ENCODE measurements at regions not wholly inside any gene's neighbourhood (a gene's known extent, or its start where the extent isn't known, plus 50 kb on each side); places are given as distances from the start of the nearest gene placed in this dataset.

DNA sequence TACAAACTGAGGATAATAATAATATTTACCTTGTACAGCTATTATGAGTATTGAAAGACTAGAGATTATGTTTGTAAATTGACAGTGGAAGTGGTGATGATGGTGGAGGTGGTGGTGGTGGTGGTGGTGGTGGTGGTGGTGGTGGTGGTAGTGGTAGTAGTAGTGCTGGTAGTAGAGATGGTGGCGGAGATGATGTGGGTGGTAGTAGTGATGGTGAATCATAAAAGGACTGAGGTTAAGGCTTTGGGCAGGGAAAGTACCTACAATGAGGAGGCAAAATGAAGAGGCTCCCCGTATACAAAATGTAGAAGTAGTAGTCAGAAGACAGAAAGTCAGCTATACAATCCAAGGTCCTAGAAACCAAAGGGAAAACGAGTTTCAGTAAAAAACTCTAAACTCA, 214.1 kb downstream of the BCOR start:
- Histone ChIP-seq H3K9me3 (ENCODE audit: low read depth) (no peaks in the 10 kb centered on the region), H3K27me3 (no peaks in the 10 kb centered on the region), H3K4me3 (no peak overlapping the region), H3K36me3 (no peaks in the 10 kb centered on the region), H3K4me1 (ENCODE audit: low read depth) (peaks cover 10% of the 10 kb centered on the region), H3K27ac (no peak overlapping the region)
- TF ChIP-seq, protein P1, sequence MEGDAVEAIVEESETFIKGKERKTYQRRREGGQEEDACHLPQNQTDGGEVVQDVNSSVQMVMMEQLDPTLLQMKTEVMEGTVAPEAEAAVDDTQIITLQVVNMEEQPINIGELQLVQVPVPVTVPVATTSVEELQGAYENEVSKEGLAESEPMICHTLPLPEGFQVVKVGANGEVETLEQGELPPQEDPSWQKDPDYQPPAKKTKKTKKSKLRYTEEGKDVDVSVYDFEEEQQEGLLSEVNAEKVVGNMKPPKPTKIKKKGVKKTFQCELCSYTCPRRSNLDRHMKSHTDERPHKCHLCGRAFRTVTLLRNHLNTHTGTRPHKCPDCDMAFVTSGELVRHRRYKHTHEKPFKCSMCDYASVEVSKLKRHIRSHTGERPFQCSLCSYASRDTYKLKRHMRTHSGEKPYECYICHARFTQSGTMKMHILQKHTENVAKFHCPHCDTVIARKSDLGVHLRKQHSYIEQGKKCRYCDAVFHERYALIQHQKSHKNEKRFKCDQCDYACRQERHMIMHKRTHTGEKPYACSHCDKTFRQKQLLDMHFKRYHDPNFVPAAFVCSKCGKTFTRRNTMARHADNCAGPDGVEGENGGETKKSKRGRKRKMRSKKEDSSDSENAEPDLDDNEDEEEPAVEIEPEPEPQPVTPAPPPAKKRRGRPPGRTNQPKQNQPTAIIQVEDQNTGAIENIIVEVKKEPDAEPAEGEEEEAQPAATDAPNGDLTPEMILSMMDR (IDR thresholded peaks at IDR 0.05; ENCODE audit: low read depth, low read length) = no peak
- DNase-seq (ENCODE audit: low read depth in 1 of 2, low spot score in 1 of 2) = no peak

DNA sequence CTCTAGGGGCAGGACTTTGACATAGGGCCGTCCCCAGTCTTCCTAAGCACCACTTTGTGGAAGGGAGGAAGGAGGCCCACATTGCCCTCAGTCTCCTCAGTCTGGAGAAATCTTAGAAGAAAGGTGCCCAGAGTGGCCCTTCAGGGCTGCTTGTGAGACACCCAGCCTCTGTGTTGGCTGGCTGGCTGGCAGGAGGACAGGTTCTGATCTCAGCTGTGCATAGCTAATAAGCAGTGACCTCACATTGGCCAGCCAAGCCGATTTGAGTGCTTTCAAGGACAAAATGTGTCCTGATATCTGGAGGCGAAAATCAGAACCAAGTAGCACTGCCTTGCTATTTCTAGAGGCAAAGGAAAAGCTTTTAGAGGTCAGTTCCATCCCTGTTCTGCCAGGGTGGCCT, 211.5 kb downstream of the BCOR start:
- Histone ChIP-seq H3K27ac (no peak overlapping the region), H3K27me3 (no peaks in the 10 kb centered on the region), H3K4me1 (ENCODE audit: low read depth) (peaks cover 10% of the 10 kb centered on the region), H3K9me3 (ENCODE audit: low read depth) (no peaks in the 10 kb centered on the region), H3K36me3 (no peaks in the 10 kb centered on the region), H3K4me3 (no peak overlapping the region)
- DNase-seq (ENCODE audit: low read depth in 1 of 2, low spot score in 1 of 2) = no peak
- TF ChIP-seq, protein P1 (IDR thresholded peaks at IDR 0.05; ENCODE audit: low read depth, low read length) = no peak

DNA sequence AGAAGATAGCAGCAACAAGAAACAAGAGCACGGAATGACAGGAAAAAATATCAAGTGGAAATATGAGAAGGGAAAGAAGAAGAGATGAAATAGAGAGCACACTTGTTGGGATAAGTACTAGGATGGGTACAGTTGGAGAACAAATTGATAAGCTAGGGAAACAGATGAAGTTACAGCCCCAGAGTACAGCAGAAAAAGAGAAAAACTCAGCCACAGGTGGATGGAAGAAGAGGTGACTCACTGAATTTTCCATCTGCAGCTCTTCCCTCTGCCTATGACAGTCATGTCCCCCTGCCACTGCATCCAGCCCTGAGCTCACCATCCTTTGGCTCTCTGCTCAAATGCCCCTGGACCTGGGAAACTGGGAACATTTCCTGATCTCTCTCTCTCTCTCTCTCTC, 209.0 kb downstream of the BCOR start:
- Histone ChIP-seq H3K4me1 (ENCODE audit: low read depth) (peaks cover 10% of the 10 kb centered on the region), H3K4me3 (no peak overlapping the region), H3K27me3 (no peaks in the 10 kb centered on the region), H3K27ac (no peak overlapping the region), H3K36me3 (no peaks in the 10 kb centered on the region), H3K9me3 (ENCODE audit: low read depth) (no peaks in the 10 kb centered on the region)
- no peak for DNase-seq (ENCODE audit: low read depth in 1 of 2, low spot score in 1 of 2)
- TF ChIP-seq, protein P1 (IDR thresholded peaks at IDR 0.05; ENCODE audit: low read depth, low read length) = no peak

DNA sequence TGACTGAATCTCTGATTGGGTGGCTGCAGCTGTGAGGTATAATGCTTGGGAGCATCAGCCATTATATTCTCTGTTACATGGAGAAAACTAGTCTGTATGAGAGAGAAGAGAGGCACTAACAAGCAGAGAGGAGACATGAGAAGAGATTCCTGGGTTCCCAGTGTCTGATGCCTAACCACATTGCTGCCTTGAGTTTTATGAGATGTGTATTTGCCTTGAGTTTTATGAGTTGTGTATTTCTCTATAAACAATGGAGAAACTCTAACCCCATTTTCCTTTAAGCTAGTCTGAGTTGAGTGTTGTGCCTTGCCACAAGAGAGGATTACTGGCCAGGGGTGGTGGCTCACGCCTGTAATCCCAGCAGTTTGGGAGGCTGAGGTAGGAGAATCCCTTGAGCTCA, 208.1 kb downstream of the BCOR start:
- Histone ChIP-seq H3K9me3 (ENCODE audit: low read depth) (no peaks in the 10 kb centered on the region), H3K27me3 (no peaks in the 10 kb centered on the region), H3K4me3 (no peak overlapping the region), H3K36me3 (no peaks in the 10 kb centered on the region), H3K4me1 (ENCODE audit: low read depth) (peaks cover 10% of the 10 kb centered on the region), H3K27ac (no peak overlapping the region)
- TF ChIP-seq, protein P1 (IDR thresholded peaks at IDR 0.05; ENCODE audit: low read depth, low read length) = no peak
- DNase-seq (ENCODE audit: low read depth in 1 of 2, low spot score in 1 of 2) = no peak

DNA sequence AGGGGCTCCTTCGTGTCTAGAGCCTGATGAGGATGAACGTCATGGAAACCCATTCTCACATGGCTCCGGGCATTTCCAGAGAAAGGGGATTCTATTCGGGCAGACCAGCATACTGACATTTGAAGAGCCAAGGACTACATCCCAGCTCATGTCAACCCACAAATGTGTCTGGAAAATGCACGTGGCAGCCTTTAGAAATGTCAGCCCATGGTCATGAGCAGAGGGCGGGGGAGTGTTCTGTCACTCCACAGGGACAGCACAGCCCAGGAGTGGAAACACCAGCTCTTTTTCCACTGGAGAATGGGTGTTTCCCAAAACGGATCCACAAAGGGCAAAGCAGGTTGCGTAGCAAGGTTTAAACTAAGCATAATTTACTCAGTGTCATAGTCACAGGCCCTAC, 207.0 kb downstream of the BCOR start:
- TF ChIP-seq, protein P1 (IDR thresholded peaks at IDR 0.05; ENCODE audit: low read depth, low read length) = no peak
- peak in 1 of 2 donors; percentile 58 for DNase-seq (ENCODE audit: low read depth in 1 of 2, low spot score in 1 of 2)
- Histone ChIP-seq H3K4me1 (ENCODE audit: low read depth) (peaks cover 10% of the 10 kb centered on the region), H3K9me3 (ENCODE audit: low read depth) (no peaks in the 10 kb centered on the region), H3K36me3 (no peaks in the 10 kb centered on the region), H3K27me3 (no peaks in the 10 kb centered on the region), H3K4me3 (no peak overlapping the region), H3K27ac (no peak overlapping the region)

DNA sequence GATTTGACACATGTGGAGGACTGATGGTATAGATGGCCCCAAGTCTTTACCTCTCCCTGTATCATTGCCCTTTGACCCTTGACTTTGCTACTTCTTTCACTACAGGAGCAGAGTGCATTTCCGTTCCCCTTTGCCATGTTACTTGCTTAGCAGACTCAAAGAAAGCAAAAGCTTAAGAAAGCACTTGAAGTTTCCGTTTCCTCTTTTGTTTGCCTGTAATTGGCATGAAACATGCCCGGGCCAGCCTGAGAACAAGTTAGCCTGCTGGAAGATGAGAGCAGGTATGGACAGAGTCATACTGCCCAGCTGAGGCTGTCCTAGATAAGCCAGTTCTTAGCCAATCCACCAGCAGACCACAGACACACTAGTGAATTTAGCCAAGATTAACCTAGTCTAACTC, 206.0 kb downstream of the BCOR start:
- Histone ChIP-seq H3K4me1 (ENCODE audit: low read depth) (peaks cover 2% of the 10 kb centered on the region), H3K4me3 (no peak overlapping the region), H3K27ac (no peak overlapping the region), H3K36me3 (no peaks in the 10 kb centered on the region), H3K27me3 (no peaks in the 10 kb centered on the region), H3K9me3 (ENCODE audit: low read depth) (no peaks in the 10 kb centered on the region)
- TF ChIP-seq, protein P1 (IDR thresholded peaks at IDR 0.05; ENCODE audit: low read depth, low read length) = no peak
- DNase-seq (ENCODE audit: low read depth in 1 of 2, low spot score in 1 of 2) = no peak
